Esophagus squamous epithelium (tissue), 5 donors: ENCODE measurements at regions not wholly inside any gene's neighbourhood (a gene's known extent, or its start where the extent isn't known, plus 50 kb on each side); places are given as distances from the start of the nearest gene placed in this dataset.
"Not testable (repeated sequence)": the region's sequence is repeated elsewhere in the genome, so short reads cannot be mapped to it uniquely, and the experiment has no call there.

Experiments
- DNase-seq: peaks from one replicate; lab custom pipeline; 2025; lab: John Stamatoyannopoulos, UW
- H3K27ac ChIP-seq, 4 donors: fragments of 200-600 bp; sonication (generic); one replicate each; pipeline ENCODE4 v1.5.1; 2016 to 2019; ENCODE audit warnings: mild to moderate bottlenecking in 1 of 4
- H3K27me3 ChIP-seq, 4 donors: fragments of 200-600 bp; sonication (generic); 1 replicate in 3 of 4; 2 replicates in 1 of 4; pipeline versions ENCODE4 v1.5.1 to v1.6.0; 2017 to 2021; ENCODE audit warnings: antibody characterized with exemption in 1 of 4
- H3K36me3 ChIP-seq, 3 donors: fragments of 200-600 bp; sonication (generic); one replicate each; pipeline ENCODE4 v1.5.1; 2016 to 2019
- H3K4me1 ChIP-seq, 3 donors: fragments of 200-600 bp; sonication (generic); one replicate each; pipeline ENCODE4 v1.5.1; 2017 to 2019
- H3K4me3 ChIP-seq, 4 donors: fragments of 200-600 bp; sonication (generic); 1 replicate in 3 of 4; 2 replicates in 1 of 4; pipeline ENCODE4 v1.5.1; 2016 to 2019; ENCODE audit warnings: mild to moderate bottlenecking in 2 of 4, moderate library complexity in 1 of 4
- H3K9me3 ChIP-seq, 3 donors: fragments of 200-600 bp; sonication (generic); one replicate each; pipeline ENCODE4 v1.5.1; 2016 to 2019
- CTCF ChIP-seq, 6 experiments: fragments of 450-650 bp in 4 of 6; fragments of 200-600 bp in 2 of 6; sonication (generic) in 2 of 6; IDR thresholded peaks; one replicate each; pipeline ENCODE4 v1.5.1; 2016 to 2019; ENCODE audit warnings: antibody characterized with exemption in 6 of 6, mild to moderate bottlenecking in 4 of 6, moderate library complexity in 4 of 6
- POLR2A ChIP-seq, 4 donors: fragments of 450-650 bp; IDR thresholded peaks; one replicate each; pipeline ENCODE4 v1.6.1; 2017; ENCODE audit warnings: antibody characterized with exemption in 4 of 4, mild to moderate bottlenecking in 4 of 4, moderate library complexity in 3 of 4
- WGBS, 2 donors: methylation state at CpG; one replicate each; pipeline ENCODE4 v1.1.5; 2018; 5-methylcytosine and 5-hydroxymethylcytosine counted together
- intact Hi-C: fragments of 100-400 bp; cut with DNase I; formaldehyde crosslinking; loops from one replicate; pipeline ENCODE4 v1.15.0; 2022
- donor health status: DM: yes; HTN: yes; CAD: no.

DNA sequence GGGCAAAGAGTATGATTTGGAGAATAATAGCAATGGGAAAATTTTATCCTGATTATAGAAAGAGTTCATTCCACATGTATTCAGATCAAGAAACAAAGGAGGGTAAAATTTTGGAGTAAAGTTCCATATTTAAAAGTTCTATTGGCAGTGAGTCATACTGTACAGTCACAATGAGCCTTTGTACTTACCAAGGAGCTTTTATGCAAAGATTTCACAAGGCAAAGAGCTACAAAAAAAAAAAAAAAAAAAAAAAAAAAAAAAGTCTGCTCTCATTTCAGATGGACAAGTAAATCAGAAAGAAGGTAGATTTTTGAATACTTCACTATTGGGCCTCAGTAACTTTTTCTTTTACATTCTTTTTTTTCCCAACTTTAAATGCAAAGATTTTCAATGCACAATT, 1802.2 kb upstream of the PIK3C3 start:
- no peak for TF ChIP-seq POLR2A (IDR thresholded peaks at IDR 0.05)
- no peak for TF ChIP-seq CTCF (IDR thresholded peaks at IDR 0.05)

DNA sequence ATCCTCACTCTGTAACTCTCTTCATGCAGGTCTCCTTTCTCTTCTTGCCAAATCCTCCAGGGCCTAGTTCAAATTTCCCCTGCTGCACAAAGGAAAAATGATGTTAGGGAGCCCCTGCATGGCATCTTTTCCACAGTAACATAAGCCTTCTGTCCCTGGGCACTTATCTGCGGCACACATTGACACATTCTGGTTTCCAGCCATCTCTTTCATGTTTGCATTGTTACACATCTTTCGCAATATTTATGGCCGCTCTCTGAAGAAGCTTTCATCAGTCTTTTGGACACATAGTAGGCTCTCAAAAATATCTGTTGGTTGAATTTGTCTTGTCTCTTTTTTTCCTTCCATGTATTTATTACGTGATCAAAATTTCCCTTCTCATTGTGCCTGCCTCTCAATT, 1806.1 kb upstream of the PIK3C3 start:
- intact Hi-C loops: no loop called here
- no peak for DNase-seq
- TF ChIP-seq POLR2A (IDR thresholded peaks at IDR 0.05) (no peak), CTCF (IDR thresholded peaks at IDR 0.05) (no peak)
- Histone ChIP-seq H3K36me3 (no peaks in the 10 kb centered on the region), H3K4me1 (no peaks in the 10 kb centered on the region), H3K27ac (no peak overlapping the region), H3K27me3 (no peaks in the 10 kb centered on the region), H3K9me3 (no peaks in the 10 kb centered on the region), H3K4me3 (no peak overlapping the region)
- WGBS, 2 donors: 90 to 92% methylated on average over 4 of the region's 4 CpGs

More for the DNA sequence above, 1802.2 kb upstream of the PIK3C3 start:
- Histone ChIP-seq H3K36me3 (no peaks in the 10 kb centered on the region), H3K9me3 (no peaks in the 10 kb centered on the region), H3K4me3 (no peak overlapping the region), H3K4me1 (no peaks in the 10 kb centered on the region), H3K27ac (no peak overlapping the region), H3K27me3 (no peaks in the 10 kb centered on the region)
- DNase-seq: no peak
- intact Hi-C loops: no loop called here

GRCh38 chr18:40133253-40133652, 1821.8 kb upstream of the PIK3C3 start:
- Histone ChIP-seq H3K4me1 (no peaks in the 10 kb centered on the region), H3K9me3 (no peaks in the 10 kb centered on the region), H3K27ac (no peak overlapping the region), H3K27me3 (no peaks in the 10 kb centered on the region), H3K36me3 (no peaks in the 10 kb centered on the region), H3K4me3 (no peak overlapping the region)
- intact Hi-C loops: no loop called here
- no peak for TF ChIP-seq POLR2A (IDR thresholded peaks at IDR 0.05)
- WGBS, 2 donors: 81 to 85% methylated on average over 2 of the region's 2 CpGs
- DNase-seq: no peak

GRCh38 chr18:40132438-40132837, 1822.6 kb upstream of the PIK3C3 start:
- intact Hi-C loops, H3K9me3 ChIP-seq, DNase-seq, H3K4me1 ChIP-seq, H3K36me3 ChIP-seq, H3K27me3 ChIP-seq, H3K4me3 ChIP-seq, H3K27ac ChIP-seq: not testable (repeated sequence)
- WGBS, 2 donors: 73 to 78% methylated on average over 4 of the region's 4 CpGs

- no peaks in the 10 kb centered on the region for H3K9me3 ChIP-seq
- no peaks in the 10 kb centered on the region for H3K36me3 ChIP-seq
- no peak overlapping the region for H3K27ac ChIP-seq
- no peak for DNase-seq
- 46 to 76% methylated on average over 2 of the region's 2 CpGs for whole genome bisulfite sequencing, 2 donors
- no peak for TF ChIP-seq POLR2A (IDR thresholded peaks at IDR 0.05)
- TF ChIP-seq CTCF (IDR thresholded peaks at IDR 0.05): no peak
- no peaks in the 10 kb centered on the region for H3K4me1 ChIP-seq
- no peaks in the 10 kb centered on the region for H3K27me3 ChIP-seq
- intact Hi-C loops: no loop called here
- no peak overlapping the region for H3K4me3 ChIP-seq
Measured at GRCh38 chr18:40124107-40124506, 1830.9 kb upstream of the PIK3C3 start.

GRCh38 chr18:40120796-40121391, 1834.1 kb upstream of the PIK3C3 start:
- no peak for TF ChIP-seq POLR2A (IDR thresholded peaks at IDR 0.05)
- TF ChIP-seq CTCF (IDR thresholded peaks at IDR 0.05): no peak
- WGBS, 2 donors: 8 to 29% methylated on average over 1 to 2 of the region's 2 CpGs
- no peak overlapping the region for H3K27ac ChIP-seq
- intact Hi-C loops: no loop called here
- DNase-seq: no peak
- no peaks in the 10 kb centered on the region for H3K9me3 ChIP-seq
- H3K27me3 ChIP-seq: no peaks in the 10 kb centered on the region
- no peak overlapping the region for H3K4me3 ChIP-seq
- H3K36me3 ChIP-seq: no peaks in the 10 kb centered on the region
- H3K4me1 ChIP-seq: no peaks in the 10 kb centered on the region
